ENCODE measurements at regions not wholly inside any gene's neighbourhood (a gene's known extent, or its start where the extent isn't known, plus 50 kb on each side); places are given as distances from the start of the nearest gene placed in this dataset.

- DNase-seq = peak; percentile 8 to 29
These were observed 123.1 kb downstream of the RPS12 start for GRCh38 chr6:132937466-132937906.

- no peak for DNase-seq
These were observed 134.5 kb downstream of the RPS12 start for GRCh38 chr6:132948889-132949288.

- DNase-seq = no peak
These were observed 136.2 kb downstream of the RPS12 start for GRCh38 chr6:132950566-132950965.

- DNase-seq = no peak
These were observed 137.9 kb downstream of the RPS12 start for GRCh38 chr6:132952031-132952867.

- no peak for DNase-seq
These were observed 138.6 kb downstream of the RPS12 start for GRCh38 chr6:132952986-132953385.

- DNase-seq = no peak
These were observed 139.9 kb downstream of the RPS12 start for GRCh38 chr6:132954222-132954621.

GRCh38 chr6:132954936-132955335 lies 140.6 kb downstream of the RPS12 start:
- no peak for DNase-seq

GRCh38 chr6:132959639-132960326 lies 145.4 kb downstream of the RPS12 start:
- DNase-seq = no peak

- DNase-seq = no peak
These were observed 146.4 kb downstream of the RPS12 start for GRCh38 chr6:132960720-132961119.

- no peak for DNase-seq
These were observed 146.8 kb downstream of the RPS12 start for GRCh38 chr6:132961122-132961521.

- peak; percentile 5 to 11 for DNase-seq
These were observed 147.2 kb downstream of the RPS12 start for GRCh38 chr6:132961610-132962009.

- DNase-seq = peak; percentile 46 to 50
These were observed 148.8 kb downstream of the RPS12 start for GRCh38 chr6:132962936-132963868.

- DNase-seq = no peak
These were observed 149.9 kb downstream of the RPS12 start for GRCh38 chr6:132964101-132964867.

GRCh38 chr6:132964868-132965382 lies 150.6 kb downstream of the RPS12 start:
- no peak for DNase-seq

GRCh38 chr6:132967871-132968270 lies 153.5 kb downstream of the RPS12 start:
- DNase-seq = no peak

GRCh38 chr6:132968419-132968950 lies 154.1 kb downstream of the RPS12 start:
- DNase-seq = no peak

GRCh38 chr6:132969196-132969595 lies 154.8 kb downstream of the RPS12 start:
- no peak for DNase-seq

- no peak for DNase-seq
These were observed 157.3 kb downstream of the RPS12 start for GRCh38 chr6:132971676-132972075.

GRCh38 chr6:132972254-132972653 lies 157.9 kb downstream of the RPS12 start:
- no peak for DNase-seq

GRCh38 chr6:132972971-132973370 lies 158.6 kb downstream of the RPS12 start:
- no peak for DNase-seq

GRCh38 chr6:132973514-132973993 lies 159.2 kb downstream of the RPS12 start:
- DNase-seq = no peak

- DNase-seq = no peak
These were observed 159.8 kb downstream of the RPS12 start for GRCh38 chr6:132974122-132974521.
